CD4-positive, alpha-beta T cell treated with Interleukin-12 subunit alpha and Interleukin-12 subunit beta, for 1 hour (primary cell): ENCODE measurements at regions not wholly inside any gene's neighbourhood (a gene's known extent, or its start where the extent isn't known, plus 50 kb on each side); places are given as distances from the start of the nearest gene placed in this dataset.

Source experiments
- DNase-seq: peaks from one replicate; pipeline ENCODE4 v3.0.0-alpha.2; 2020

DNA sequence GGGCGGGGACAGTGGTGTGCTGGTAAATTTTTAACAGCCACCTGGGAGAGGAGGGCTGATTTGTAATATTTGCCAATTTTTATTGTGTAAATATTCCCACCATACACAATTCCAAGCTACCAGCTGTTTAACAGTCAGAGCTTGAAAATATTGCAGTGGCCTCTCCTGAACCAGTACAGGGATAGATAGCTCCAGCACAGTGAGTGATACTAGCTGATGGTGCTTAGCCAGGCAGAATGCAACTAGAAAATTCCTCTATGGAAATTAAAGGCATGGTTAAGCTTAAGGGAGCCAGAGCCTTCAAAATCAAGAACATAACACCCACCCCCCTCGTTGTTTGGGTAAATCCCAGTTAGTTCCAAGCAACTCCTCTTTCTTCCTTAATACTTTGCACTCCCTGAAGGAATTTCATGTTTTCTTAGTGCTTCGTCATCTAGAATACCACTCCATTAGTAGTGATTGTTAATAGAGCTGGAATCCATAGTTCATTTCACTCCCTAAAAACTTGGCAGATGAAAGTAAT lies 96.6 kb downstream of the CYB561 start:
- DNase-seq = no peak

DNA sequence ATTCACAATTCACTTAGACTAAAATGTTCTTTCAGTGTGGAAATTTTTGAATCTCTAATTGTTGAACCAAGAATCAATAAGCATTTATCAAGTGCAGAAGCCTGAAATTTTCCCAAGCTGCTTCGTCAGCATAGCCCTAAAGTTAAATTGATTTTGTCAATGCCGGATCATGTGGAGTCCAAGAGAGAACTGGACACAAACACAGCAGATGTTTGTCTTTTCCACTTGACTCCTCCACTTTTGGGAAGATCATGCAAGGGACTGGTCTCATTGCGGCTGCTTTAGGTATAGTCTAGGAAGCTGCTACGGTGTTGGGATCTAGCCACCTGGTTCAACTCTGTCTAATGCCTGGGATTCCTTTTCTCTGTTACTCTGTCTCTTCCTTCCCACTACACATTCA lies 95.7 kb downstream of the CYB561 start:
- no peak for DNase-seq

DNA sequence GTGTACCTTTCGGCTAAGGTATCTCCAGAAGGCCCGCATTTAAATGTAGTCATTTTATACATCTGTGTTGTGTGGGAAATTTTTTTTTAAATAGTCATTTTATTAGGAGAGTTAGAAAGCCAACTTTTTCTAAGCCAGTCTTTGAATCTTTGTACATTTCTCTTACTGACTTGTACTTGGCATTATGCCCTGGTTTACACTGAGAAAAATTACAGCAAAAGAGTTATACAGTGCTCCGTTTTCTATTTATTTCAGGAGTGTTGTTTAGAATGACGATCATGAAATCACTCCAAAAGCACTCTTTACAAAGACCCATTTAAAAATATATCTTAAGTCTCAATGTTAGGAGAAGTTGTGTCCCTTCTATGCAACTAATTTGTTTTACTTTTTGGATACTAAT lies 91.8 kb downstream of the CYB561 start:
- DNase-seq = no peak

DNA sequence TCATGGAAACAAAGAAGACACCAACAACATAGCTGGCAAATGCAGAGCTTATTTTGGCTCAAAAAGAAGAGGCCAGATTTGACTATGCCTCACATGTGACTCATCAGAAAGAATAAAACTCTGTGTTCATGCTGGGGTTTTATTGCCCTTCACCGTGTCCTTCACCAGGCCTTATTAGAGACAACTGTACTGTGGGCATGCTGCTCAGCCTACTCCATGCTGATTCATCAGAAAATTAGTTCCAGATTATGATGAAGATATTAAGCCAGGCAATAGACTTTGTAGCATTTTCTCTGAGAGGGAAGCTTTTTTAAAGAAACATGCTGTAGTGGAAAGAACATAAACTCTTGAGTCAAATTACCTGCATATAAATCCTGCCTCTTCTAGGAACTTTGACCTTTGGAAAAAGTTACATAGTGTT lies 89.8 kb downstream of the CYB561 start:
- DNase-seq = no peak

DNA sequence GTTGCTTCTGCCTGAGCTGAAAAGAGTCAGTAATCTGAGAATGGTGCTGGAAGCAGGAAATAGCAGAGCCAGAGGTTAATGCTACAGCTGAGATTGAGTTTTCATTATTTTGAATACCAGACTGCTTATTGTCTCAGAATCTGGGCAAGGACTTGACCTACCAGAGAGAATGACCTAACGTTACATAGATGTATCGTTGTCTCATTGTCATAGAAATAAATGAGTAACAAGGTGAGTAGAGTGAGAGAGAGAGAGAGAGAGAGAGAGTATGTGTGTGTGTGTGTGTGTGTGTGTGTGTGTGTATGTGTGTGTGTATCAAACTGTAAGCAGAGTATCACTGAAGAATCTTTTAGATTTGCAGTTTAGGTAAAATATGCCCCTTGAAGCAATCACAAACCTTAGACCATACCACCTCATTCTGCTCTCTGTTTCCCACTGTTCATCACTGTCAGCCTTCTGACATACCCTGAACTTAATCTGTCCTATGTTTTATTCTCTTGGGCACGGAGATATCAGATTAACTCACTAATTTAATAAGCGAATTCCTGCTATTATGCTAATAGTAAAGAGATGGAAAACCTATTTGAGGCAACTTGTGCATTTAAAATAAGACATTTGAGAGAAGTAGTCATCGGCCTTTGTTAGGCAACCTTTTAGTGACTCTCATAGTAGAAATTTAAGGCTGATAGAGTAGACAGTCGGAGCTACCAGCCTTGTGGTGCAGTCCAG lies 87.8 kb downstream of the CYB561 start:
- no peak for DNase-seq

DNA sequence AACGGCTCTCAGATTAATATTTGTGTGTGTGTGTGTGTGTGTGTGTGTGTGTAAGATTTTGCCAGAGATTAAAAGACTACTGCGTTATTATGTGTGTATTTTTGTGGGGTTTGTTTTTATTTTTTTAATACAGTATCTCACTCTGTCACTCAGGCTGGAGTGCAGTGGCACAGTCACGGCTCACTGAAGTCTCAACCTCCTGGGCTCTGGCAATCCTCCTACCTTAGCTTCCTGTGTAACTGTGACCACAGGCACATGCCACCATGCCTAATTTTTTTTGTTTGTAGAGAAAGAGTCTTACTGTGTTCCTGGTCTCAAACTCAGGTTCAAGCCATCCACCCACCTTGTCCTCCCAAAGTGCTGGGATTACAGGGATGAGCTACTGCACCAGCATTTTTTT lies 87.2 kb downstream of the CYB561 start:
- DNase-seq = no peak

DNA sequence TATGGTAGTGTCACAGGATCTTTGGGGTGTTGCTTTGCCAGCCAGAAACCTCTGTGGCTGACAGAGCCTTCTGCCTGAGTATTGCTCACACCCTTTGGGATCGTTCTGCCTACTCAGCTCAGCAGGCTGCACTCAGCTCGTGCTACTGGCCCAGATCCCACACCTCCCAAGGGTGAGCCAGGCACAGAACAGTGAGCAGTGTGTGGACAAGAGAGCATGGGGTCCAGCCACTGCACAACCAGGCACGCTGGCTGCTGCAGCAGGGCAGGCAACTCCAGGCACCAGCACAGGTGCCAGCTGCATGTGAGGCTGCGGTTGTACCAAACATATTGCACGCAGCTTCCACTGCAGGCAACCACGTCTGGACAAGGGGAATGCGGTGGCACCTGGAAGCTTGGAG lies 84.9 kb downstream of the CYB561 start:
- DNase-seq = no peak

DNA sequence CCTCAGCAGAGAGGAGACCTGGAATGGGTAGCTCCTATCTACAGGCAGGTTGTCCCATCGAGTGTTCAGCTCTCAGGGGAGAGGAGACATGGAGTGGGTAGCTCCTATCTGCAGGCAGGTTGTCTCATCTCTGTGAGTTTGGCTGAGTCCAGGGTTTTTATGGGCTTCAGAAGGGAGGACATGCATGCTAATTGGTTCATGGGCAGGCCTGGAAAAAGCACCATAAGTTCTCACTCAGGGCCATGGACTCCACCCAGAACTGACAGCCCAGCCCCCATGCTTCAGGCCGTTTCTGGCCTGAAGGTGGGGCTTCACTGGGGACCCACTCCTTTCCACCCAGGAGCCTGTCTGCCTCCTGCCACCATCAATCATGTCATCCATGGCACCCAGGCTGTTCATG lies 84.0 kb downstream of the CYB561 start:
- DNase-seq = no peak

DNA sequence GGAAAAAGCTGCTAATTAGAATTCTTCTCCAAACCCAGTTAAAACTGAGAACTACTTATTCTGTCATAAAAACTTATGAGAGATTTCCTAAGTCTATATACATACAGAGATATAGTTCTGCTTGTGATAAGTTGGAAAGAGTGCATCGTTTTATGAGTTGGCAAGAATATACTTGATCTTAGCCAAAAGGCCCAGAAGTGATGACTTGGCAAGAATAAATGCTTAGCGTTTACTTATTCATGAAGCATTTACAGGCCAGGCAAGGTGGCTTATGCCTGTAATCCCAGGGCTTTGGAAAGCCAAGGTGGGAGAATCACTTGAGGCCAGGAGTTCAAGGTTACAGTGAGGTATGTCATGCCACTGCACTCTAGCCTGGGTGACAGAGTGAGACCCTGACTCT lies 81.7 kb downstream of the CYB561 start:
- DNase-seq = no peak

DNA sequence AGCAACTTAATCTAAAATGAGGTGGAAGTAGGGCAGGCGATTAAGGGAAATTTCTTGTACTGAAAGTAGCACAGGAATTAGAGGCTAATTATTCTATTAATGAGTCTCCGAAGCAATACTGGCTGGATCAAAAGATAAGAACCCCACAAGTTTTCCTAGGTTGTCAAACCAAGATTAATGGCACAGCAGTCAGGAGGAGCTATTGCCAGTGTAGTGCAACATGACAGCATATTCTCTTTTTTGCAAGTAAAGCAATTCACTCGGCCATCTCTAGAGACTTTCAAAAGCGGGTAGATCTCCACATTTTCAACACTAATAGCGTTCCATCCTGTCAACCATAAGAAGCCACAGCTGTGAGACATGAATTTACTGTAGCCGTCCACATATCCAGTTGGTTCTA lies 81.2 kb downstream of the CYB561 start:
- DNase-seq = no peak

DNA sequence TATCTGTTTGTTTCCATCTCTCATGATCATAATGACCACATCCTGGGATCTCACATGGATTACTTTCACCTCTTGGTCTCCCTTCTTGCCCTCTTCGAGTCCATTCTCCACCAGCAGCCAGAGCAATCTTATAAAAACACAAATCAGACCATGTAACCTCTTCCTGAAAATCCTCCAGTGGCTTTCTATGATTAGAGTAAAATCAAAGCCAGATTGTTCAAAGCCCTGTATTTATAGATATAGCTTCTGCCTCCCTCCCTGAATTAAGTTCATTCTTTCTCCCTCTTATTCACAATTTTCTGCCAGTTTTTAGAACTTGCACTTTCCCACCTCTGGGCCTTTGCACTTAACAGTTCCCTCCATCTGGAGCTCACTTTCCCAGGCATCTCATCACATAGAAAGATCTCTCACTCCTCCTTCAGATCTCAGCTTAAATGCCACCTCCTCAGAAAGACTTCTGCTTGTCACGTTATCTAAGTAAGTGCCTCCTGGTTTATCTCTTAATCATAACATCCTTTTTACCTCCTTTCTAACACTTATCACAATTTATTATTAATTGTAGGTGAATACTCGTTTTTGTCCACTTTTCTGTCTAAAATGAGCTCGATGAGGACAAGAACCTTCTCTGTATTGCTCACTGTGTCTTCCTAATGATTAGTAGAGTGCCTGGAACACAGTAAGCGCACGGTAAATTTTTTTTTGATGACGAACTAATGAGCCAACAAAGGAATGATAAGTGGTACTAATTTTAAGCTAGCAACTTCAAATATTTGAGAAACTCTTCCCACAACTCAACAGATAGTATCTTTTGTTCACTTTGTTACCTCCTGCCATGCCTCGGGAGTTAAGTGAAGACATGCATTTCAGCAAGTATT lies 80.5 kb downstream of the CYB561 start:
- DNase-seq = no peak

DNA sequence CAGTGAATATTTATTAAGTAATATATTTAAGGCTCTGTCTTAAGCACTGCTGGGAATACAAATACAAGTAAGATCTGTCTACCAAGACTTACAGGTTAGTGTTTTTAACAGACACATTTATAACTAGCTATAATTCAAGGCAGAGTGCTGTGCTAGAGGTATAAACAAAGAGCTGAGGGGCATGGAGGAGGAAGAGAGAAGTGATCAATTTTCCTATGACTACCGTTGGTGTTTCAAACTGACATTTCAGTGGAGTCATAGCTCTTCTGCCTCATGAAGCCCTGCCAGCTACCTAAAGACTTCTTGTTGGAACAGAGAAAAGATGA lies 79.9 kb downstream of the CYB561 start:
- DNase-seq = no peak

DNA sequence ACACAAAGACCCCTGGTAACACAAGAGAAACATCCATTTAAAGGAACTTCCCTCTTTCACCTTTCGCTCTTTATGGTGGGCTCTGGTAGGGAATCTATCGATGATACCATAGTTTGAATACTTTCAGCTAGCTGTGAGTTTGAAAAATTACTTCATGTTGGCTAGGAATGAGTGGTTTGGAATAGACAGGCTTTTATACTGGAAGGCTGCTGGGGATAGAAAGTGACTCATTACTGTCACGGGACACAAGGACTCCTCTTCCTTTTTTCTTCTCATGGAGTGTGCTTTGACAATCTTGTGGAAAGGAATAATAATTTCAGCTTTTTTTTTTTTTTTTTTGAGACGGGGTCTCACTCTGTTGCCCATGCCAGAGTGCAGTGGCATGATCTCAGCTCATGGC lies 76.9 kb downstream of the CYB561 start:
- DNase-seq = no peak

DNA sequence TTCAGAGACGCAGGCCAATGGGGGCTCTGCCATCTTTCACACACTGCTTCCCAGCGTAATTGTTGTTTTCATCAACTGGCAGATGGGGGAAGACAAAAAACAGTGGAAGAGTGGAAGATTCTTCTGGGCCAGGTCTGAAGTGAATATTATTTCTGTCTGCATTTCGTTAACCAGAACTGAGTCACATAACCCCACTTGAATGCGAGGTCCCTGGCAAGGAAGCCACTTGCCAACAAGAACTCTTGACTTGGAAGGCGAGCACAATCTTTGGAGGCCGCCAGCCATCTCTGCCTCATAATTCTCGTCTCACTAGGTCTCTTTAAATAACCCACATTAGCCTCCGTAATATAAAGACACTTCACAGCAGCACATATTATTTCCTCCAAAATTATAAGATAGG lies 75.4 kb downstream of the CYB561 start:
- DNase-seq = no peak

DNA sequence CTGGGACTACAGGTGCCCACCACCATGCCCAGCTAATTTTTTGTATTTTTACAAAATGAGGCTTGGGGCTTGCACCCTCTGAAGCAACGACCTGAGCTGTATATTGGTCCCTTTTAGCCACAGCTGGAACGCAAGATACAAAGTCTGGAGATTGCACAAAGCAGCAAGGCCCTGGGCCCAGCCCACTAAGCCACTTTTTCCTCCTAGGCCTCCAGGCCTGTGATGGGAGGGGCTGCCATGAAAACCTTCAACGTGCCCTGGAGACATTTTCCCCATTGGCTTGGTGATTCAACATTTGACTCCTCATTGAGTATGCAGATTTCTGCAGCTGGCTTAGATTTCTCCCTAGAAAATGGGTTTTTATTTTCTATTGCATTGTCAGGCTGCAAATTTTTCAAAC lies 69.2 kb downstream of the CYB561 start:
- no peak for DNase-seq

DNA sequence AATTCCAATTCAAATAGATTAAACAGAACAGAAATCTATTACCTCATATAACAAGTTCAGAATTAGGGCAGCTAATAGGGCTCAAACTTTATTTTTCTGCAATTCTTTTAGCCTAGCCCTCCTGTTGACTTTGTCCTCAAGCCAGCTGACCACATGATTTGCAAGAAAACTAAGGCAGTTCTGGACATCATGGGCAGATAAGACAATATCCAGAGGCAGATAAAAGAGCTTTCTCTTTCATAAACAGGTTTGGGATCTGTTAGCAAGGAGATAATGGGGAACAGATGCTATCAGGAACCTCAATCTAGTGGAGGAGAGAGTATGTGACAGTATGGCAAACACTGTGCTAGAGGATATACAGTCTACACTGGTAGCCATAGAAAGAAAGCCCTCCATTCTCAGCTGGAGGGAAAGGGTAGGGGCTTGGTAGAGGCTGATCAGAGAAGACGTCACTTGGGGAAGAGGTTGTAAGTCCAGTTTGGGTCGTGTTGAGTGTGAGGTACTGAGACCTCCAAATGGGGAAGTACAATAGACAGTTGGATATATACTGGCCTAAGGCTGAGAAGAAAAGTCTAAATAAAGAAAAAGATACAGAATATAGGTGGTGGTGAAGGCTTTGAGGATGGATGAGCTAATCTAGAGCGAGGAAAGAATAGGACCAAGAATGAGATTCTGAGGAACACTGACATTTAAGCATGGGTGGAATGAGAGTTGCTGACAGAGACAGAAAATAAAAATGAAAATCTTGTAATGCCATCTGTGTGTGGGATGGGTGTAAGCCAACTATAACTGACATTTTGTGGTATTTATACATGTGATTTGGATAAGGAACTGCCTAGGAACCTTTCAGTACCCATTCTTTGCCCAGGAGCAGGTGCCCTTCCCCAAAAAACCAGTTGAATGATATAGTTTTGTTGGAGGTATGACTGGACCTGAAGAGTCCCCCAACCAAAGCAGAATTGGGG lies 67.4 kb downstream of the CYB561 start:
- no peak for DNase-seq

DNA sequence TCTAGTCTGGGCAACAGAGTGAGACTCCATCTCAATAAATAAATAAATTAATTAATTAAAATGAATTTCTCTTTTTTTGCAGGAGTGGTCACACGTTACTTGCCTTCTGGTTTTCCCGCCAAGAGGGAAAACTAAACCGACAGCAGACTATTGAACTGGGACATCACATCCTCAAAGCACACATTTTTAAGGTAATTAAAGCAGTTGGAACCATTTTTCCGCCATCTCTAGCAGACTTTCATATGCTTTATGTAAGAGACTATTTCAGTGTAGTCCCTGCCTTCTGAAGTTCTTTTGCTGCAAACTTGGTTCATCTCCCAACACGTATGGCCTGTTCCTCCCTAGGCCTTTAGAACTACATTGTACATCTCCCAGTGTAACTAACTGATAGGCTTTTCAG lies 66.5 kb downstream of the CYB561 start:
- no peak for DNase-seq

DNA sequence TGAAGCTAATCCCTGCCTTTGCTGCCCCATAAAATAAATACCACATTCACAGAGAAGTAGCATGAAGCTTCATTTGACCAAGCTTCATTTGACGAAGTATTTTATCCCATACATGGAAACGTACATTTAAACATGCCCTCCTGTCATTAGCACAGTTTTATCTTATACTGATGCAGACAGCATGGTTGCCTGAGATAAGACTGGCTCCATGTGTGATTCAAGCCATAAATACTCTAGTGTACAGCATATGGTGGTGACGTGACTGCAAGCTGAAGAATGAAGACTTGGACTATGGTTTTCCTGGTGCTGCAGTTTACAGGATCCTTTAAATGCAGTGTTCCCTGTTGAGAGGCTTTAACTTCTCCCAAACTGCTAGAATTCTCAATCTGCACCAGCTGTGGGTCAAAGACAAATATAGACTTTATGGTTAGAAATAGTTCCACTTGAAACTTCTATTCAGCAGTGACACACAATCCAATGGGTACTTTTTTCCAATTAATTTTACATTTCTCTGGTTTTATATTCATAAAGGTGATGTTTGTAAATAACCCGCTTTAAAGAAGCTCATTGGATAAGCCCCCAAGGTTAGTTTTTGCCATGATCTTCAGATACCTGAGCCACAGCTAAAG lies 64.9 kb downstream of the CYB561 start:
- no peak for DNase-seq

DNA sequence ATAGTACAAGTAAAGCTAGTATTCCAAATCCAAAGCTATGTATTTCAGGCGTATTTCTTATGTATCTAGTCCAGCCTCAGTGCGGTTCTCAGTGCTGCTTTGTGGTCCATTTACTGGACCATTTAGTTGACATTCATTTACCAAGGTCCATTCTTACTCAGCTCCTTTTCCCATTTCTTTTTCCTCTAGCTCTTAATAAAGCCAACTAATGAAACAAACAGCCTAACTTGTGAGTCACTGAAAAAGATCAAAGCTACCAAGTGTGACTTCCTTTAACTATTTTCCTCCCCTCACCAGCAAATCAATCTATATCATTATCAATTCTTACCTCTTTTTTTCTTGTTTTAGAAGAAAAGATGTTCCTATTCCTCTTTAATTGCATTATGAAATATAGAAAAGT lies 64.0 kb downstream of the CYB561 start:
- DNase-seq = no peak
